ENCODE measurements at regions not wholly inside any gene's neighbourhood (a gene's known extent, or its start where the extent isn't known, plus 50 kb on each side); places are given as distances from the start of the nearest gene placed in this dataset.

- TF ChIP-seq CTCF (IDR thresholded peaks at IDR 0.05; ENCODE audit: extremely low read depth, insufficient read depth, missing control alignments) = no peak
- in situ Hi-C loops (cut with MboI; ENCODE audit: low pct_unique_long_range_greater_than_20kb, low sequenced_read_pairs, unreplicated experiment) = no loop called here
- no peak for DNase-seq (ENCODE audit: low spot score)
Observed at GRCh38 chr10:128729910-128730420, 603.7 kb upstream of the MKI67 start.

GRCh38 chr10:128730922-128731321 lies 604.7 kb upstream of the MKI67 start:
- DNase-seq (ENCODE audit: low spot score) = no peak
- no peak for TF ChIP-seq CTCF (IDR thresholded peaks at IDR 0.05; ENCODE audit: extremely low read depth, insufficient read depth, missing control alignments)
- in situ Hi-C loops (cut with MboI; ENCODE audit: low pct_unique_long_range_greater_than_20kb, low sequenced_read_pairs, unreplicated experiment) = no loop called here

GRCh38 chr10:128734161-128734560 lies 607.9 kb upstream of the MKI67 start:
- DNase-seq (ENCODE audit: low spot score) = no peak
- in situ Hi-C loops (cut with MboI; ENCODE audit: low pct_unique_long_range_greater_than_20kb, low sequenced_read_pairs, unreplicated experiment) = no loop called here
- TF ChIP-seq CTCF (IDR thresholded peaks at IDR 0.05; ENCODE audit: extremely low read depth, insufficient read depth, missing control alignments) = no peak

- no peak for DNase-seq (ENCODE audit: low spot score)
- in situ Hi-C loops (cut with MboI; ENCODE audit: low pct_unique_long_range_greater_than_20kb, low sequenced_read_pairs, unreplicated experiment) = no loop called here
- no peak for TF ChIP-seq CTCF (IDR thresholded peaks at IDR 0.05; ENCODE audit: extremely low read depth, insufficient read depth, missing control alignments)
Observed at GRCh38 chr10:128734734-128735133, 608.5 kb upstream of the MKI67 start.

GRCh38 chr10:128735996-128736395 lies 609.8 kb upstream of the MKI67 start:
- in situ Hi-C loops (cut with MboI; ENCODE audit: low pct_unique_long_range_greater_than_20kb, low sequenced_read_pairs, unreplicated experiment) = no loop called here
- no peak for DNase-seq (ENCODE audit: low spot score)
- no peak for TF ChIP-seq CTCF (IDR thresholded peaks at IDR 0.05; ENCODE audit: extremely low read depth, insufficient read depth, missing control alignments)

GRCh38 chr10:128738386-128738915 lies 612.2 kb upstream of the MKI67 start:
- no peak for TF ChIP-seq CTCF (IDR thresholded peaks at IDR 0.05; ENCODE audit: extremely low read depth, insufficient read depth, missing control alignments)
- in situ Hi-C loops (cut with MboI; ENCODE audit: low pct_unique_long_range_greater_than_20kb, low sequenced_read_pairs, unreplicated experiment) = no loop called here
- DNase-seq (ENCODE audit: low spot score) = no peak
